ENCODE measurements at regions not wholly inside any gene's neighbourhood (a gene's known extent, or its start where the extent isn't known, plus 50 kb on each side); places are given as distances from the start of the nearest gene placed in this dataset.

DNA sequence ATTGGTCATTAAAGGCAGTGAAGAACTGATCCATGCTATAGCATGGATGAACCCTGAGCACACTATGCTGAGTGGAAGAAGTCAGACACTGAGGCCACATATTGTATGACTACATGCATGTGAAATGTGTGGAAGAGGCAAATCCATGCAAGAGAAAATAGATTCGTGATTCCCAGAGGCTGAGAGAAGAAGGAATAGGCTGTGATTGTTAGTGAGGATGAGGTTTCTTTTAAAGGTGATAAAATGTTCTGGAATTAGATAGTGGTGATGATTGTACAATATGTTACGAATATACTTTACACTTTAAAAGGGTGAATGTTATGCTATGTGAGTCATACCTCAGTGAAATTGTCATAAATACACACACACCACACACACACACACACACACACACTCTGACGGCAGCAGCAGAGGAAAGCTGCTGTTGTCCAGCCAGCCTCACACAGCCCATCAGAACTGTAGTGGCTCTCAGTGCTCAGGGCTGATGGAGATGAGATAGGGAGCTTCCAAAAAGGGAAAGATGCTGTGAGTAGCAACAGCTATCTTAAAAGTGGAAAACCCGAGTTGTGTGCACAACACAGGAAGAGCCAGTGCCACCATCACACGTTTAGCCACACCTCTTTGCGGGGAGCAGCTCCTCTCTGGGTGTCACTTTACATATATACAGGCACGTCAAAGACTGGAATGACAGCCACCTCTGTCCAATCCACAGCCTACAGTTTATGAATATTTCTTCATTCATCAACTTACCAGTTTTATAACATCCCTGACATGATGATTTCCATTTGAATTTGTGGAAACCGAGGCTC lies 153.0 kb downstream of the SPATA19 start:
- TF ChIP-seq, protein P1, sequence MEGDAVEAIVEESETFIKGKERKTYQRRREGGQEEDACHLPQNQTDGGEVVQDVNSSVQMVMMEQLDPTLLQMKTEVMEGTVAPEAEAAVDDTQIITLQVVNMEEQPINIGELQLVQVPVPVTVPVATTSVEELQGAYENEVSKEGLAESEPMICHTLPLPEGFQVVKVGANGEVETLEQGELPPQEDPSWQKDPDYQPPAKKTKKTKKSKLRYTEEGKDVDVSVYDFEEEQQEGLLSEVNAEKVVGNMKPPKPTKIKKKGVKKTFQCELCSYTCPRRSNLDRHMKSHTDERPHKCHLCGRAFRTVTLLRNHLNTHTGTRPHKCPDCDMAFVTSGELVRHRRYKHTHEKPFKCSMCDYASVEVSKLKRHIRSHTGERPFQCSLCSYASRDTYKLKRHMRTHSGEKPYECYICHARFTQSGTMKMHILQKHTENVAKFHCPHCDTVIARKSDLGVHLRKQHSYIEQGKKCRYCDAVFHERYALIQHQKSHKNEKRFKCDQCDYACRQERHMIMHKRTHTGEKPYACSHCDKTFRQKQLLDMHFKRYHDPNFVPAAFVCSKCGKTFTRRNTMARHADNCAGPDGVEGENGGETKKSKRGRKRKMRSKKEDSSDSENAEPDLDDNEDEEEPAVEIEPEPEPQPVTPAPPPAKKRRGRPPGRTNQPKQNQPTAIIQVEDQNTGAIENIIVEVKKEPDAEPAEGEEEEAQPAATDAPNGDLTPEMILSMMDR (IDR thresholded peaks at IDR 0.05), result no peak
- TF ChIP-seq POLR2A (IDR thresholded peaks at IDR 0.05), result no peak
- no peak for DNase-seq (ENCODE audit: low spot score in 2 of 2)
- intact Hi-C loops (cut with DNase I; ENCODE audit: low total_unique reads), result no loop called here
- H3K4me3 ChIP-seq (ENCODE audit: low read depth, poor library complexity, severe bottlenecking), result no peak overlapping the region
- WGBS, 2 donors, result 57 to 59% methylated on average over 8 of the region's 8 CpGs

DNA sequence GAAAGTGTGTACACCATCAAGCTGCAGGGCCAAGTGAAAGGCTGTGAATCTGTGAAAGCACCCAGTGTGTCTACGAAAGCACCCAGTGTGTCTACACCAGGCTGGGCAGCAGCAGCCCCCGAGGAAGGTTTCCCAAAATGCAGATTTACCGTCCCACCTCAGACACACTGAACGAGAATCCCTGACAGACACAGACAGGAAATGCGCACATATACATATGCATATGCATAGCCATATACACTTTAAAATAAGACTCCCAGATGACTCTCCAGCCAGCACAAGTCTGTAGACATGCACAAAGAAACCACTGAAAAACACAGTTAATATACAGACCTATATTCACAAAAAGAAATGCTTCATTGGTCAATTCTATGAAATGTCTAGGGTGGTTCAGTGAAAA lies 155.5 kb upstream of the OPCML start:
- no peak overlapping the region for H3K4me3 ChIP-seq (ENCODE audit: low read depth, poor library complexity, severe bottlenecking)
- TF ChIP-seq POLR2A (IDR thresholded peaks at IDR 0.05), result no peak
- TF ChIP-seq, protein P1 (IDR thresholded peaks at IDR 0.05), result no peak
- WGBS, 2 donors, result 69 to 75% methylated on average over 5 of the region's 5 CpGs
- intact Hi-C loops (cut with DNase I; ENCODE audit: low total_unique reads), result no loop called here
- no peak for DNase-seq (ENCODE audit: low spot score in 2 of 2)

DNA sequence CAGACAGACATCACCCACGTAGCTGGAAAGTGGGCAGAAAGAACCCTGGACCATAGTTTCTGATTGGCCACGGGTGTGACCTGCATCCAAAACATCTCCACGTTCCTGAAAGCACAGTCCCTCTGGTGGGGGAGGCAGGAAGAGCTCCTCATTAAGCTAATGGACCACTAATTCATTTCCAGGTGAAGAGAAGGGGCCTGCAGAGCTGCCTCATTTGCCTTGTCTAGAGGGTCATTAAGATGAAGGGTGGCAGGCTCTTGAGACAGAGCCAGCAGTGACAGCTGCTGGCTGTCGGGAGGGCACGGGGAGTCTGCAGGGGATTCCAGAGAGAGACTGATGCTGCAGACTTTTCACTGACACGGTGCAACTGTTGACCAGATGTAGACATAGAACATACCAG lies 149.6 kb upstream of the OPCML start:
- TF ChIP-seq, protein P1 (IDR thresholded peaks at IDR 0.05), result no peak
- no peak overlapping the region for H3K4me3 ChIP-seq (ENCODE audit: low read depth, poor library complexity, severe bottlenecking)
- 20 to 35% methylated on average over 4 to 5 of the region's 6 CpGs for WGBS, 2 donors
- DNase-seq (ENCODE audit: low spot score in 2 of 2), result peak in 1 of 2 donors; percentile 31
- intact Hi-C loops (cut with DNase I; ENCODE audit: low total_unique reads), result no loop called here

DNA sequence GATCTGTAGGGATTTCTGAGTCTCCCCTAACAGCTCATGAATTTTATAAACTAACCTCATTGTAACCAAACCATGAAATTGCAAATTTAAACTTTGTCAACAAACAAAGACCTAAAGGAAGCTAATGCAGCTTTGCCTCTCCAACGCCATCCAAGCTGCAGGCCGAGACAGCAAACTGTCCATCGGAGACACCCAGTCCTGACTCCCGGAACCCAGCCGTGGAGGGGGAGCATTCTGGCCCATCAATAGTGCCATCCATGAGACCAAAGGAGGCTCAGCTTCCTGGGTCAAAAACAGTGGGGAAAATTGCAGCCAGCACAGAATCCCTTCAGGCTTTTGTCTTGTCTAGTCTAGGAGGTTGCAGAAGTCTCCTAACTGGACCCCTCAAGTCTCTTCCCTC lies 147.6 kb upstream of the OPCML start:
- DNase-seq (ENCODE audit: low spot score in 2 of 2), result peak in 1 of 2 donors; percentile 54
- TF ChIP-seq POLR2A (IDR thresholded peaks at IDR 0.05), result no peak
- TF ChIP-seq, protein P1 (IDR thresholded peaks at IDR 0.05), result no peak
- intact Hi-C loops (cut with DNase I; ENCODE audit: low total_unique reads), result no loop called here
- whole genome bisulfite sequencing, 2 donors, result 89 to 94% methylated on average over 5 of the region's 5 CpGs
- H3K4me3 ChIP-seq (ENCODE audit: low read depth, poor library complexity, severe bottlenecking), result no peak overlapping the region

DNA sequence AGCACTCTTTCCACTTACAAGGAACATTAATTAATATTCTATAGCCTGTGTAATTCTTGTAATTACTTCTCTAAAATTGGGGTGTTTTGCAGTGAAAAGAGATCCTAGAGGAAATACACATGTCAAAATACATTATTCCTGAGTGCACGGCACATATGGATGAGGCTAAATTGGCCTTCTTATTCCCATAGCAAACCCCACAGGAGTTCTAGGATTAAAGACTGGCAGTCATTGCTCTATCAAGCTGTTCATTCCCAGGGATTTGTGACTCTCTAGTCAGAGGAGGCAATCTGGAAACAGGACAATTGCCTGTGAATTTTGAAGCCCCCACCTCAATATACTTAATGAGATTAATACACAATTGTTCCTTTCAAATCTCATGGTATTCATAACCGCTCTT lies 145.9 kb upstream of the OPCML start:
- H3K4me3 ChIP-seq (ENCODE audit: low read depth, poor library complexity, severe bottlenecking), result no peak overlapping the region
- no peak for DNase-seq (ENCODE audit: low spot score in 2 of 2)
- intact Hi-C loops (cut with DNase I; ENCODE audit: low total_unique reads), result no loop called here
- WGBS, 2 donors, result 85 to 90% methylated on average over 2 of the region's 2 CpGs
- TF ChIP-seq, protein P1 (IDR thresholded peaks at IDR 0.05), result no peak
- TF ChIP-seq POLR2A (IDR thresholded peaks at IDR 0.05), result no peak

DNA sequence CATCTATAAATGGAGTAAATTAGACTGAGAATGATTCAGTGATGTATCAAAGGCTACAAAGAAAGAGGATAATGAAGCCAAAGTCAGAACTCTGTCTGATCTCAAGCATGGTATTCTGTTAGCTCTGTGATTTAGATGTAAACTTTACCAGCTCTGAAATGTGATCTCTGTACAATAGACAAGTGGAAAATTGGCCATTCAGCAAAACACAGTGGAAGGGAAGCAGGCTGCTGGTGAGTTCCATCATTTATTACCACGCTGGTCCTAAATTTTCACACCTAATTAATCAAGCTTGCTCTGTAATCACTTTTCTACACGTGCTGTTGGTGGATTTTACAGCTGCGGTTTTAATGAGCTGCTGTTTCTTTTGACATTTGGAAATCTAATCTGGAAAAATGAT lies 145.1 kb upstream of the OPCML start:
- 36 to 44% methylated on average over 3 of the region's 3 CpGs for WGBS, 2 donors
- no peak for DNase-seq (ENCODE audit: low spot score in 2 of 2)

More for the DNA sequence above, 145.1 kb upstream of the OPCML start:
- intact Hi-C loops (cut with DNase I; ENCODE audit: low total_unique reads), result no loop called here
- no peak for TF ChIP-seq POLR2A (IDR thresholded peaks at IDR 0.05)
- TF ChIP-seq, protein P1 (IDR thresholded peaks at IDR 0.05), result no peak
- no peak overlapping the region for H3K4me3 ChIP-seq (ENCODE audit: low read depth, poor library complexity, severe bottlenecking)

Data from lower leg skin (tissue), 4 donors.